Cardiac muscle cell (in vitro differentiated cells and primary cell): ENCODE measurements at regions not wholly inside any gene's neighbourhood (a gene's known extent, or its start where the extent isn't known, plus 50 kb on each side); places are given as distances from the start of the nearest gene placed in this dataset.

Source experiments
- DNase-seq, 2 donors: peaks; one replicate each; pipeline versions ENCODE4 v3.0.0 to v3.0.0-alpha.2; 2010 to 2017; ENCODE audit warnings: low read depth in 1 of 2, low spot score in 1 of 2
- H3K27ac ChIP-seq: fragments of 200-600 bp; sonication (generic); 2 replicates; pipeline ENCODE4 v1.5.1; 2016
- H3K27me3 ChIP-seq: fragments of 200-600 bp; sonication (generic); 2 replicates; pipeline ENCODE4 v1.6.0; 2016; ENCODE audit warnings: control low read depth
- H3K36me3 ChIP-seq: fragments of 200-600 bp; sonication (generic); 2 replicates; pipeline ENCODE4 v1.5.1; 2016; ENCODE audit warnings: control low read depth
- H3K4me1 ChIP-seq: fragments of 200-600 bp; sonication (generic); 2 replicates; pipeline ENCODE4 v1.8.1; 2017; ENCODE audit warnings: low read depth, mild to moderate bottlenecking, mixed run types
- H3K4me3 ChIP-seq: fragments of 200-600 bp; sonication (generic); 2 replicates; pipeline ENCODE4 v1.5.1; 2016; ENCODE audit warnings: mild to moderate bottlenecking
- H3K9me3 ChIP-seq: fragments of 200-600 bp; sonication (generic); 2 replicates; pipeline ENCODE4 v1.5.1; 2017; ENCODE audit warnings: low read depth, mild to moderate bottlenecking, control low read depth
- TF ChIP-seq, protein P1 (sequence below): IDR thresholded peaks from 2 replicates; pipeline ENCODE4 v1.5.1; 2012; ENCODE audit warnings: low read depth, mild to moderate bottlenecking, low read length

- H3K27ac ChIP-seq = no peak overlapping the region
- TF ChIP-seq, protein P1, sequence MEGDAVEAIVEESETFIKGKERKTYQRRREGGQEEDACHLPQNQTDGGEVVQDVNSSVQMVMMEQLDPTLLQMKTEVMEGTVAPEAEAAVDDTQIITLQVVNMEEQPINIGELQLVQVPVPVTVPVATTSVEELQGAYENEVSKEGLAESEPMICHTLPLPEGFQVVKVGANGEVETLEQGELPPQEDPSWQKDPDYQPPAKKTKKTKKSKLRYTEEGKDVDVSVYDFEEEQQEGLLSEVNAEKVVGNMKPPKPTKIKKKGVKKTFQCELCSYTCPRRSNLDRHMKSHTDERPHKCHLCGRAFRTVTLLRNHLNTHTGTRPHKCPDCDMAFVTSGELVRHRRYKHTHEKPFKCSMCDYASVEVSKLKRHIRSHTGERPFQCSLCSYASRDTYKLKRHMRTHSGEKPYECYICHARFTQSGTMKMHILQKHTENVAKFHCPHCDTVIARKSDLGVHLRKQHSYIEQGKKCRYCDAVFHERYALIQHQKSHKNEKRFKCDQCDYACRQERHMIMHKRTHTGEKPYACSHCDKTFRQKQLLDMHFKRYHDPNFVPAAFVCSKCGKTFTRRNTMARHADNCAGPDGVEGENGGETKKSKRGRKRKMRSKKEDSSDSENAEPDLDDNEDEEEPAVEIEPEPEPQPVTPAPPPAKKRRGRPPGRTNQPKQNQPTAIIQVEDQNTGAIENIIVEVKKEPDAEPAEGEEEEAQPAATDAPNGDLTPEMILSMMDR = no peak
Observed at GRCh38 chr12:70190262-70191010, 52.8 kb upstream of the CNOT2 start.

More at GRCh38 chr12:70190262-70191010, 52.8 kb upstream of the CNOT2 start:
- Histone ChIP-seq H3K4me1 (no peaks in the 10 kb centered on the region), H3K9me3 (no peaks in the 10 kb centered on the region), H3K36me3 (no peaks in the 10 kb centered on the region), H3K4me3 (no peak overlapping the region), H3K27me3 (no peaks in the 10 kb centered on the region)
- peak in 1 of 2 donors; percentile 51 for DNase-seq
